ENCODE measurements at regions not wholly inside any gene's neighbourhood (a gene's known extent, or its start where the extent isn't known, plus 50 kb on each side); places are given as distances from the start of the nearest gene placed in this dataset.
A peak's percentile ranks its signal among the peaks of the same experiment; 100 is the strongest.

DNA sequence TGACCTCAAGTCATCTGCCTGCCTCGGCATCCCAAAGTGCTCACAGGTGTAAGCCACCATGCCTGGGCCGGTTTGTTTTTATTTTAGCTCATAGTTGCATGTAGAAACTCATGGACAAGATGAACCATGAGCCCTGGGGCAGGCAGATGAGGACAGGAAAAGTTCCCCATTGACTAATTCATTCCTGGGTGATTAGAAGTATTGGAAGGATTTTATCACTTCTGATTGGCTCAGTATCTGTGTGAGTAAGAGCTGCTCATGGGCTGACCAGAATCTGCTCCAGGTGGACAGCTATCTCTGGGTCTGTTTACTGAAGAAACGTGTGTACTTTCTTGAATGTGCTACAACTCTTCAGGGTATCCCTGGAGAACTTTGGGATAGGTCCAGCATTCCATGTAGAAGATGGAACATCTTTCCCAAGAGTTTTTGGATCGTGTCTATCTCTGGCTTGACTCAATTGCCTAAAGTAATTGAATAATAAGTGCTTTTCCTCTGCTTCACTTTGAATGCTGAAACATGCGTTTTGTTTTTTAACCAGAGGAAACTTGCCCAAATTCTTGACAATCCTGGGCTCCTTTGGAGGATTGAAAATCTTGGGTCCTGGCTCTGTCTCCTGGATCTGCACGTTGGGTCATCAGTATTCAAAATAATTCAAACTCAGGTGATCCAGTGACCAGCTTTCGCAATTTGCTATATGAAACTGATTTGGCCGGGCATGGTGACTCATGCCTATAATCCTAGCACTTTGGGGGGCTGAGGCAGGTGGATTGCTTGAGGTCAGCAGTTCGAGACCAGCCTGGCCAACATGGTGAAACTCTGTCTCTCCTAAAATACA, 88.6 kb upstream of the DHRSX start:
- TF ChIP-seq POLR2A (IDR thresholded peaks at IDR 0.05; ENCODE audit: low read depth, low read length) = no peak
- FAIRE-seq = no peak
- DNase-seq (ENCODE audit: insufficient read length, low spot score) = no peak

DNA sequence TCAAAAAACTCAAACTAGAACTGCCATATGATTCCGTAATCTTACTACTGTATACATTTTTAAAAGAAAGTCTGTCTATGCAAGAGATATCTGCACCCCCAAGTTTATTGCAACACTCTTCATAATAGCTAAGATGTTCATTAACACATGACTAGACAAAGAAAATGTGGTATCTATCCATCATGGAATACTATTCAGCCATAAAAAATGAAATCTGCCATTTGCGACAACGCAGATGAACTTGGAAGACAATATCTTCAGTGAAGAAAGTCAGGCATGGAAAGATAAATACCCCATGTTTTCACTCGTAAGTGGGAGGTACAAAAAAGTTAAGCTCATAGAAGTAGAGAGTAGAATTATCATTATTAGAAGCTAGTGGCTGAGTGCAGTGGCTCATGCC, 87.3 kb upstream of the DHRSX start:
- no peak for FAIRE-seq
- no peak for DNase-seq (ENCODE audit: insufficient read length, low spot score)
- no peak for TF ChIP-seq POLR2A (IDR thresholded peaks at IDR 0.05; ENCODE audit: low read depth, low read length)

DNA sequence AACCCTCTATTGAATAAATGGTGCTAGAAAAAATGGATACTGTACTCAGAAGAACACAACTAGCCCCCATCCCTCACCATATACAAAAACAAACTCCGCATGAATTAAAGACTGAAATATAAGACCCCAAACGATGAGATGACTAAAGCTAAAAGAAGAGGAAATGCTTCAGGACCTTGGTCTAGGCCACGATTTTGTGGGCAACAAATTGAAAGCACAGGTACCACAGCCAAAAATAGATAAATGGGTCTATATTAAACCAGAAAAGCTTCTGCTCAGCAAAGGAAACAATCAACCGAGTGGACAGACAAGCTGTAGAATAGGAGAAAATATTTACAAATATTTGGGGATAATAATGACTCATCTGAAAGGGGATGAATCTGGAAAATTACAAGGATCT, 86.4 kb upstream of the DHRSX start:
- no peak for DNase-seq (ENCODE audit: insufficient read length, low spot score)
- no peak for FAIRE-seq
- no peak for TF ChIP-seq POLR2A (IDR thresholded peaks at IDR 0.05; ENCODE audit: low read depth, low read length)

DNA sequence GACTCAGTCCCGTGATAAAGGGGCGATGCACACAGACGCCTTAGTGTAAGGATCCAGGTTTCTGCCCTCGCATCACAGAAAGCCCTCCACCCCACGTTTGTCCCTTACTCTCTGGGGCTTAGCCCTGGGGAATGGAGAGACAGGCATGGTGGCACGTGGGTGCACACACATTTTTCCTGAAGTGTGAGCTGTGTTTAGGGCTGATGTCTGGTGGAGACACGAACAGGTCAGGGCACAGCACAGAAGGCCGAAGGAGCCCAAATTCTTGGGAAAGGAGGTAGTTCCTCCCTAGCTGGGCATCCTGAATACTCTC, 84.3 kb upstream of the DHRSX start:
- FAIRE-seq (no peak), DNase-seq (ENCODE audit: insufficient read length, low spot score) (no peak)
- TF ChIP-seq POLR2A (IDR thresholded peaks at IDR 0.05; ENCODE audit: low read depth, low read length) = no peak

DNA sequence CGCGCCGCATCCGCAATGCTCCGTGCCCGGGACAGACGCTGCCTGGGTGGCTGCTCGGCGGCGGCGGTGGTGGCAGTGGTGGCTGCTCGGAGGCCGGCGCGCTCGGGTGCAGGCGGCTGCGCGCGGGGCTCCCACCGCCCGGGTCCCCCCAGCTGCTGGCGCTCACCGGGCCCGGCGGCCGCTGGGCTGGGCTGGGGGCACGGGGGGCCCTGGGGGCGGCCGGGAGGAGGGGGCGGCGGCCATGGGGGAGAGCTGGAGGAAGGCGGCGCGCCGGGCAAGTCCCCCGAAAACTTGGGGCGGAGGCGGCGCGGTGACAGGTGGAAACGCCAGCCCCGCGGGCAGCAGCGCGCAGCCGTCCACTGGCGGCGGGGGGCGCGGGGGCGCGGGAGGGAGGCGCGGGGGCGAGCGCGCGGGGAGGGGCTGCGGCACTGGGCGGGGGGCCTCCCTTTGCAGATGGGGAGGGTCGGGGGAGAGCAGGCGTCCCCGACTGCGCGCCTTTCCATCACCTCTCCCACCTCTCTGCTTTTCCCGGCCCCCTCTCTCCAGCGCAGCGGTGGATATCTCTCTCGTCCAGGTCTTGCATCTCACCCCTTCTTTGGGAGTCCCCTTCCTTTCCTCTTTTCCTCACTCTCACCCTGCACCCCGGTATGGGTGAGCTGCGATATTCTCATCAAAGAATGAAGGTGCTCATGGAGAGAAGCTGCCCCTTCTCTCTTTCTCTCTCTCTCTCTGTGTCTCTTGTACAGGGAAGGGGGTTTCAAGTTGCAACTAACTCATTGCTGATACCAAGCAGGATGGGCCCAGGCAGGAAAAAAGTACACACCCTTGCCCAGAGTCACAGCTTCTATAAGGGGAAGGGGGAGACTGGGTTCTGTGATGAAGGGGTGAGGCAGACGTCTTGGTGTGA, 83.7 kb upstream of the DHRSX start:
- no peak for TF ChIP-seq POLR2A (IDR thresholded peaks at IDR 0.05; ENCODE audit: low read depth, low read length)
- no peak for FAIRE-seq
- DNase-seq (ENCODE audit: insufficient read length, low spot score) = no peak

DNA sequence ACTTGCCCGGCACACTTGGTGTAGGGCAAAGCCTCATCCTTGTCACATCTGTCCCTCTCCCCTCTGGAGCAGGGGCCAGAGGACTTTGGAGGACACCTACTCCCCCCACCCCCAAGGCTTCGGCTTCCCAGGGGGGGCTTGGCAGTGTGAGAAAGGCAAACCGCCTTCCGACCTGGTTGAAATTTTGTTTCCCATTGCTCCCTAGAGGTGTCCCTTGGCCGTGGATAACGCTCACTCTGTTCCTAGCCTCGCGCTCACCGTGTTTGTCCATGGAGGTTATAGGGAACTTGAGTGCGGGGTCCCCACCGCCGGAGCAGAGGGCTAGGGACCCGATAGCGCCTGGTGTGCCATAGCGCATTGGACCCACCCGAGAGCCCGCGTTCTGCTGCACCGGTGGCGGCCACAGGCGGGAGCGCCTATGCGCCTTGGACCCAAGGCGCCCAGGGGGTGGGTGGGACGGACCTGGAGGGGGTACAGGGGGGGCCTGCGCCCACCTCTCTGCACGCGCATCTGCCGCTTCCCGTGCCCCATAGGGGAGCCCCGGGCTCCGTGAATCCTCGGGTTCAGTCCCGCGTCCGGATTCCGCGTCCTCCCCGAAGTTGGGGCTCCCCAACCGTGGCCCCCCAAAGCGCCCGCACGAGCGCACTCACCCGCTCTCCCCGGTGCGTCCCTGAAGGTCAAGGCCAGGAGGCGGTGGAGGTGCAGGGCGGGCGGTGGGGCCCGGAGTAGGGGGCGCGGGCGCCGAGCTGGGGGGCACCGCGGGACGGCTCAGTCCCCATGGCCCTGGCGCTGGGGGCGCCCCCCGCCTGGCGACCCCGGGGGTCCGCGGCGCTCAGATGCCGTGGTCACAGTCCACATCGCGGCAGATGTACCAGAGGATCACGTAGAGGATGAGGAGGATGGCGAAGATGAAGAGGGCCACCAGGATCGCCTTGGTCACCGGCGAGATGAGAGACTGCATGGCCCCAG, 82.7 kb upstream of the DHRSX start:
- DNase-seq (ENCODE audit: insufficient read length, low spot score) (no peak), FAIRE-seq (no peak)
- no peak for TF ChIP-seq POLR2A (IDR thresholded peaks at IDR 0.05; ENCODE audit: low read depth, low read length)

DNA sequence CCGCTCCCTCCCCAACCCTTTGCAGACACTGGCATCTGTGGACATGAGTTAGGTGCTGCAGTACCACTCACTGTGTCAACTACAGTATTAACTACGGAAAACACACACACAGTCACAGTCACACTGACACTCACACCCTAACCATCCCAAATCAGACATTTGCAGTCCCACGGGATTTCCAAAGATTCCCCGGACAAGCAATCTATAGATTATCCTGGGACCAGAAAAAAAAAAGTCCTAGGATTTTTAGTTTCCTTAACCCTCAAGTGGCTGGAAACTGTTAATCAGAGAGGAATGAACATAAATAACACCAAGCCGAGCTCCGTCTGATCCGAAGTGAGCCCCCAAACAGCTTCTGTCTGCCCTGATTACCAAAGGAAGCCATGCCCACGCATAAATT, 81.9 kb upstream of the DHRSX start:
- no peak for DNase-seq (ENCODE audit: insufficient read length, low spot score)
- no peak for FAIRE-seq
- no peak for TF ChIP-seq POLR2A (IDR thresholded peaks at IDR 0.05; ENCODE audit: low read depth, low read length)

DNA sequence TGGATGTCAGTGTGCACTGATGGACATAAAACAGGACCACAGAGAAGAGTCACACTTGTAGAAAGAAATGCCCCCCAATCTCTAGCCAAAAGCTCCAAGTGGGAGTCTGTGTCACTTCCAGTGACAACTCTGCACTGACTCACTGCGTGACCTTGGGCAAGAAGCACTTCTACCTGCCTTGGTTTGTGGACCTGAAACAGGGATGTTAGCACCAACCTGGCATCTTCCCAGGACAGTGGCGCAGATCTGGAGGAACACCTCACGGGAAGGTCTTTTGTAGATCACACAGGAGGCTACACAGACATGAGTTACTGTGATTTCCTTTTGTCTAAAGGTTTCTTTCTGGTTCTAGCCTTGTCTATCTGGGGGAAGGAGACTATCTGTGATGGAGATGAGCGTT, 80.5 kb upstream of the DHRSX start:
- no peak for TF ChIP-seq POLR2A (IDR thresholded peaks at IDR 0.05; ENCODE audit: low read depth, low read length)
- DNase-seq (ENCODE audit: insufficient read length, low spot score) = no peak
- no peak for FAIRE-seq

DNA sequence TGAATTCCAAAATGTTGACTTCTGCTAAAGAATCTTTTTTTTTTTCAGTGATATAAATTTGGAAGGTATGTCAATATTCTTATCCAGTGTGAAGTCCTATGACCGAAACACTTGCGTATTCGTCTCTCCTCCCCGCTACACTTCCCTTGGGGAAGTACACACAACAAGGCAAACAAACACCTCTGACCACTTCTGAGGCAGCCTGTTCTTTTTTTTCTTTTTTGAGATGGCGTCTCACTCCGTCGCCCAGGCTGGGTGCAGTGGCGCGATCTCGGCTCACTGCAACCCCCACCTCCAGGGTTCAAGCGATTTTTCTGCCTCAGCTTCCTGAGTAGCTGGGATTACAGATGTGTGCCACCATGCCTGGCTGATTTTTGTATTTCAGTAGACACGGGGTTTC, 78.1 kb upstream of the DHRSX start:
- no peak for FAIRE-seq
- no peak for TF ChIP-seq POLR2A (IDR thresholded peaks at IDR 0.05; ENCODE audit: low read depth, low read length)
- no peak for DNase-seq (ENCODE audit: insufficient read length, low spot score)

DNA sequence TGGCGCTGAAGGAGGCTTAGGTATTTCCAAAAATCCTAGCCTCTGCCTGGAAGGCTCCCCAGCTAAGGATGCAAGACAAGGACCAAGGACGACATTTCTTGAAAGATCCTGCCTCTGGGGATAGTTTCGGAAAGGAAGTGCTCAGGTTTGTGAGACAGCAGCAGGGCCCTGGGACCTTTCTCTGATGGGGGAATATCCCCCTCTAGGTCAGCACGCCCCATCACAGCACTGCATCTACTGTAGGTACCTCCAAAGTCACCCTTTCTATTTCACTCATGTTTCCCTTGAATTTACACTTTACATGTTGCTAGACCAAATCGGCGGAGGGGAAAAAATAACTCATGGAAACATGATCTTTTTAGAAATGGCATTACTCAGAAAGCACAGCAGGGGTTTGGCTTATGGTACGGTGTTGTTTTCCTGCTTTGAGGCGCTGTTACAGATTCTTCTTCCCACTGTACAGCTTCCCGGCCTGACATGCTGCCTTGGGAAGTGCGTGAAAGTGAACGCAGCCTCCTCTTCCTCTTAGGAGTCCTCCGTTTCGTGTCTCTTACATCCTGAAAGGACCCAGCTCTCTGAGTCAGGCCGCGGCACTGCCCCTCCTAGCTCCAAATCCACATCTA, 77.2 kb upstream of the DHRSX start:
- TF ChIP-seq POLR2A (IDR thresholded peaks at IDR 0.05; ENCODE audit: low read depth, low read length) = no peak
- no peak for DNase-seq (ENCODE audit: insufficient read length, low spot score)
- no peak for FAIRE-seq

DNA sequence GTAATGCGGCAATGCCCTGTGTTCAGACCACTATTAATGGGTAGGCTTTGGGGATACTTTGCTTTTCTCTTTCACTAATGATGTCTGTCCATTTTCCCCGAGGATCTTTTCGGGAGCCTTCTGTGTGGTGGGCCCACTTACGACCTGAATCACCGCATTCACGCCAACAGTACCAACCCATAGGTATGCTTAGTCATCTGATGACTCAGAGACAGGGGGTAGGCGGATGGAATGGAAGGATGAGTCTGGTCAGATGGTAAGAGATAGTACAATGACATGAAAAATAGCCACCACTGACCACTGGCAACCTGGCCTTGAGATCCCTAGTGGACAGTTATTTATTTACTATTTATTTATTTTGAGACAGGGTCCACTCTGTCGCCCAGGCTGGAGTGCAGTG, 76.0 kb upstream of the DHRSX start:
- FAIRE-seq = no peak
- no peak for TF ChIP-seq POLR2A (IDR thresholded peaks at IDR 0.05; ENCODE audit: low read depth, low read length)
- DNase-seq (ENCODE audit: insufficient read length, low spot score) = no peak

DNA sequence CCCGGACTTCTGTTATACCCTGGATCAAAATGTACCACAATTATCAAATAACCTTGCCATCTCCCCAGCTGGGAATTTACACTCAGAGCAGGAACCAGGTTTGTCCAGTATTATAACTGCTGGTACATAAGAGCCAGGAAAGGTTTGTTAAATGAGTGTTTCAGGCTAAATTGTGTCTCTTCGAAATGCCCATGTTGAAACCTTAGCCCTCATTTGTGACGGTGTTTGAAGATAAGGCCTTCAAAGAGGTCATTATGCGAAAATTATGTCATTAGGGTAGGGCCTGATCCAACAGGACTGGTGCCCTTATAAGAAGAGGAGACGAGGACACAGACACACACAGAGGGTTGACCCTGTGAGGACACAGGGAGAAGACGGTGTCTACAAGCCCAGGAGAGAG, 73.5 kb upstream of the DHRSX start:
- no peak for DNase-seq (ENCODE audit: insufficient read length, low spot score)
- no peak for FAIRE-seq
- no peak for TF ChIP-seq POLR2A (IDR thresholded peaks at IDR 0.05; ENCODE audit: low read depth, low read length)

DNA sequence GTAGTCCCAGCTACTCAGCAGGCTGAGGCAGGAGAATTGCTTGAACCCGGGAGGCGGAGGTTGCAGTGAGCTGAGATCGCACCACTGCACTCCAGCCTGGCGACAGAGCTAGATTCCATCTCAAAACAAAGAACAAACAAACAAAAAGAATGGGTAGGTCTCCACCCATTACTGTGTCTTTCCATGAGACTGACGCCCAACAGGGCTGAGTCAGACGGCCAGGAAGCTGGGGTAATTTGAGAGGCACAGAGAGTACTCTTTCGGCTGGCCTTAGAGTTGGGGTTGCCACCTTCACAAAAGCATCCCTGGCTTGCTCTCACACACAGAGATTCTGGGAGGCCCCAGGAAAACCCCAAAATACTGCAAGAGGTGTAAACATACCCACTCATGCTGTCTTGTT, 72.0 kb upstream of the DHRSX start:
- TF ChIP-seq POLR2A (IDR thresholded peaks at IDR 0.05; ENCODE audit: low read depth, low read length) = no peak
- peak; percentile 34 for DNase-seq (ENCODE audit: insufficient read length, low spot score)
- no peak for FAIRE-seq

Measured in H54 (cell line).